ENCODE measurements at regions not wholly inside any gene's neighbourhood (a gene's known extent, or its start where the extent isn't known, plus 50 kb on each side); places are given as distances from the start of the nearest gene placed in this dataset.

- H3K9me3 ChIP-seq (ENCODE audit: control insufficient read depth, low read length), result no peaks in the 10 kb centered on the region
- no peak overlapping the region for H3K4me3 ChIP-seq (ENCODE audit: low read length)
- no peaks in the 10 kb centered on the region for H3K36me3 ChIP-seq (ENCODE audit: control insufficient read depth, insufficient read depth, low read length, severe bottlenecking)
- no peak for DNase-seq (ENCODE audit: low read depth)
- H3K9ac ChIP-seq (ENCODE audit: low read length), result no peak overlapping the region
- H3K4me1 ChIP-seq (ENCODE audit: control insufficient read depth, insufficient read depth, low read length), result no peaks in the 10 kb centered on the region
- H3K27me3 ChIP-seq (replicated peaks; ENCODE audit: control insufficient read depth, insufficient read depth, low read length), result no peaks in the 10 kb centered on the region
Measured at GRCh38 chr7:53641091-53641490, 605.7 kb downstream of the POM121L12 start.

- H3K36me3 ChIP-seq (ENCODE audit: control insufficient read depth, insufficient read depth, low read length, severe bottlenecking), result no peaks in the 10 kb centered on the region
- no peak for DNase-seq (ENCODE audit: low read depth)
- H3K27me3 ChIP-seq (replicated peaks; ENCODE audit: control insufficient read depth, insufficient read depth, low read length), result no peaks in the 10 kb centered on the region
- no peak overlapping the region for H3K9ac ChIP-seq (ENCODE audit: low read length)
- no peaks in the 10 kb centered on the region for H3K4me1 ChIP-seq (ENCODE audit: control insufficient read depth, insufficient read depth, low read length)
- no peaks in the 10 kb centered on the region for H3K9me3 ChIP-seq (ENCODE audit: control insufficient read depth, low read length)
- no peak overlapping the region for H3K4me3 ChIP-seq (ENCODE audit: low read length)
Measured at GRCh38 chr7:53642361-53642760, 606.9 kb downstream of the POM121L12 start.

GRCh38 chr7:53642866-53643265 lies 607.4 kb downstream of the POM121L12 start:
- Histone ChIP-seq H3K9me3 (ENCODE audit: control insufficient read depth, low read length) (no peaks in the 10 kb centered on the region), H3K9ac (ENCODE audit: low read length) (no peak overlapping the region), H3K4me3 (ENCODE audit: low read length) (no peak overlapping the region), H3K36me3 (ENCODE audit: control insufficient read depth, insufficient read depth, low read length, severe bottlenecking) (no peaks in the 10 kb centered on the region), H3K4me1 (ENCODE audit: control insufficient read depth, insufficient read depth, low read length) (no peaks in the 10 kb centered on the region), H3K27me3 (replicated peaks; ENCODE audit: control insufficient read depth, insufficient read depth, low read length) (no peaks in the 10 kb centered on the region)
- DNase-seq (ENCODE audit: low read depth), result no peak

- DNase-seq (ENCODE audit: low read depth), result no peak
- Histone ChIP-seq H3K36me3 (ENCODE audit: control insufficient read depth, insufficient read depth, low read length, severe bottlenecking) (no peaks in the 10 kb centered on the region), H3K4me3 (ENCODE audit: low read length) (no peak overlapping the region), H3K4me1 (ENCODE audit: control insufficient read depth, insufficient read depth, low read length) (no peaks in the 10 kb centered on the region), H3K27me3 (replicated peaks; ENCODE audit: control insufficient read depth, insufficient read depth, low read length) (no peaks in the 10 kb centered on the region), H3K9ac (ENCODE audit: low read length) (no peak overlapping the region), H3K9me3 (ENCODE audit: control insufficient read depth, low read length) (no peaks in the 10 kb centered on the region)
Measured at GRCh38 chr7:53656881-53657280, 621.4 kb downstream of the POM121L12 start.

GRCh38 chr7:53657586-53657985 lies 622.2 kb downstream of the POM121L12 start:
- H3K9ac ChIP-seq (ENCODE audit: low read length), result no peak overlapping the region
- no peaks in the 10 kb centered on the region for H3K4me1 ChIP-seq (ENCODE audit: control insufficient read depth, insufficient read depth, low read length)
- H3K27me3 ChIP-seq (replicated peaks; ENCODE audit: control insufficient read depth, insufficient read depth, low read length), result no peaks in the 10 kb centered on the region
- no peaks in the 10 kb centered on the region for H3K9me3 ChIP-seq (ENCODE audit: control insufficient read depth, low read length)
- no peak overlapping the region for H3K4me3 ChIP-seq (ENCODE audit: low read length)
- DNase-seq (ENCODE audit: low read depth), result no peak
- H3K36me3 ChIP-seq (ENCODE audit: control insufficient read depth, insufficient read depth, low read length, severe bottlenecking), result no peaks in the 10 kb centered on the region

GRCh38 chr7:53658951-53659350 lies 623.5 kb downstream of the POM121L12 start:
- no peak overlapping the region for H3K4me3 ChIP-seq (ENCODE audit: low read length)
- no peaks in the 10 kb centered on the region for H3K4me1 ChIP-seq (ENCODE audit: control insufficient read depth, insufficient read depth, low read length)
- no peaks in the 10 kb centered on the region for H3K36me3 ChIP-seq (ENCODE audit: control insufficient read depth, insufficient read depth, low read length, severe bottlenecking)
- H3K9me3 ChIP-seq (ENCODE audit: control insufficient read depth, low read length), result peaks cover 2% of the 10 kb centered on the region
- DNase-seq (ENCODE audit: low read depth), result no peak
- H3K9ac ChIP-seq (ENCODE audit: low read length), result no peak overlapping the region
- no peaks in the 10 kb centered on the region for H3K27me3 ChIP-seq (replicated peaks; ENCODE audit: control insufficient read depth, insufficient read depth, low read length)

GRCh38 chr7:53661645-53662217 lies 626.3 kb downstream of the POM121L12 start:
- H3K4me1 ChIP-seq (ENCODE audit: control insufficient read depth, insufficient read depth, low read length), result no peaks in the 10 kb centered on the region
- no peaks in the 10 kb centered on the region for H3K36me3 ChIP-seq (ENCODE audit: control insufficient read depth, insufficient read depth, low read length, severe bottlenecking)
- DNase-seq (ENCODE audit: low read depth), result no peak
- no peak overlapping the region for H3K9ac ChIP-seq (ENCODE audit: low read length)
- H3K27me3 ChIP-seq (replicated peaks; ENCODE audit: control insufficient read depth, insufficient read depth, low read length), result no peaks in the 10 kb centered on the region
- no peak overlapping the region for H3K4me3 ChIP-seq (ENCODE audit: low read length)
- peaks cover 2% of the 10 kb centered on the region for H3K9me3 ChIP-seq (ENCODE audit: control insufficient read depth, low read length)

- H3K9me3 ChIP-seq (ENCODE audit: control insufficient read depth, low read length), result peaks cover 4% of the 10 kb centered on the region
- H3K4me1 ChIP-seq (ENCODE audit: control insufficient read depth, insufficient read depth, low read length), result no peaks in the 10 kb centered on the region
- DNase-seq (ENCODE audit: low read depth), result no peak
- H3K27me3 ChIP-seq (replicated peaks; ENCODE audit: control insufficient read depth, insufficient read depth, low read length), result no peaks in the 10 kb centered on the region
- no peak overlapping the region for H3K9ac ChIP-seq (ENCODE audit: low read length)
- no peaks in the 10 kb centered on the region for H3K36me3 ChIP-seq (ENCODE audit: control insufficient read depth, insufficient read depth, low read length, severe bottlenecking)
- no peak overlapping the region for H3K4me3 ChIP-seq (ENCODE audit: low read length)
Measured at GRCh38 chr7:53672681-53673080, 637.2 kb downstream of the POM121L12 start.

- Histone ChIP-seq H3K9me3 (ENCODE audit: control insufficient read depth, low read length) (peaks cover 2% of the 10 kb centered on the region), H3K4me1 (ENCODE audit: control insufficient read depth, insufficient read depth, low read length) (no peaks in the 10 kb centered on the region), H3K36me3 (ENCODE audit: control insufficient read depth, insufficient read depth, low read length, severe bottlenecking) (no peaks in the 10 kb centered on the region), H3K27me3 (replicated peaks; ENCODE audit: control insufficient read depth, insufficient read depth, low read length) (no peaks in the 10 kb centered on the region), H3K4me3 (ENCODE audit: low read length) (no peak overlapping the region), H3K9ac (ENCODE audit: low read length) (no peak overlapping the region)
- no peak for DNase-seq (ENCODE audit: low read depth)
Measured at GRCh38 chr7:53675835-53676234, 640.4 kb downstream of the POM121L12 start.

- Histone ChIP-seq H3K9me3 (ENCODE audit: control insufficient read depth, low read length) (peaks cover 4% of the 10 kb centered on the region), H3K36me3 (ENCODE audit: control insufficient read depth, insufficient read depth, low read length, severe bottlenecking) (no peaks in the 10 kb centered on the region), H3K27me3 (replicated peaks; ENCODE audit: control insufficient read depth, insufficient read depth, low read length) (no peaks in the 10 kb centered on the region), H3K4me3 (ENCODE audit: low read length) (no peak overlapping the region), H3K9ac (ENCODE audit: low read length) (no peak overlapping the region), H3K4me1 (ENCODE audit: control insufficient read depth, insufficient read depth, low read length) (no peaks in the 10 kb centered on the region)
- no peak for DNase-seq (ENCODE audit: low read depth)
Measured at GRCh38 chr7:53684693-53685092, 649.3 kb downstream of the POM121L12 start.

GRCh38 chr7:53690411-53690810 lies 655.0 kb downstream of the POM121L12 start:
- no peaks in the 10 kb centered on the region for H3K36me3 ChIP-seq (ENCODE audit: control insufficient read depth, insufficient read depth, low read length, severe bottlenecking)
- no peaks in the 10 kb centered on the region for H3K4me1 ChIP-seq (ENCODE audit: control insufficient read depth, insufficient read depth, low read length)
- DNase-seq (ENCODE audit: low read depth), result no peak
- H3K9ac ChIP-seq (ENCODE audit: low read length), result no peak overlapping the region
- no peaks in the 10 kb centered on the region for H3K27me3 ChIP-seq (replicated peaks; ENCODE audit: control insufficient read depth, insufficient read depth, low read length)
- peaks cover 4% of the 10 kb centered on the region for H3K9me3 ChIP-seq (ENCODE audit: control insufficient read depth, low read length)
- H3K4me3 ChIP-seq (ENCODE audit: low read length), result no peak overlapping the region

- H3K36me3 ChIP-seq (ENCODE audit: control insufficient read depth, insufficient read depth, low read length, severe bottlenecking), result no peaks in the 10 kb centered on the region
- H3K27me3 ChIP-seq (replicated peaks; ENCODE audit: control insufficient read depth, insufficient read depth, low read length), result no peaks in the 10 kb centered on the region
- no peak for DNase-seq (ENCODE audit: low read depth)
- H3K4me1 ChIP-seq (ENCODE audit: control insufficient read depth, insufficient read depth, low read length), result no peaks in the 10 kb centered on the region
- no peak overlapping the region for H3K9ac ChIP-seq (ENCODE audit: low read length)
- no peak overlapping the region for H3K4me3 ChIP-seq (ENCODE audit: low read length)
- H3K9me3 ChIP-seq (ENCODE audit: control insufficient read depth, low read length), result no peaks in the 10 kb centered on the region
Measured at GRCh38 chr7:53697913-53698312, 662.5 kb downstream of the POM121L12 start.
